ENCODE measurements at regions not wholly inside any gene's neighbourhood (a gene's known extent, or its start where the extent isn't known, plus 50 kb on each side); places are given as distances from the start of the nearest gene placed in this dataset.

DNA sequence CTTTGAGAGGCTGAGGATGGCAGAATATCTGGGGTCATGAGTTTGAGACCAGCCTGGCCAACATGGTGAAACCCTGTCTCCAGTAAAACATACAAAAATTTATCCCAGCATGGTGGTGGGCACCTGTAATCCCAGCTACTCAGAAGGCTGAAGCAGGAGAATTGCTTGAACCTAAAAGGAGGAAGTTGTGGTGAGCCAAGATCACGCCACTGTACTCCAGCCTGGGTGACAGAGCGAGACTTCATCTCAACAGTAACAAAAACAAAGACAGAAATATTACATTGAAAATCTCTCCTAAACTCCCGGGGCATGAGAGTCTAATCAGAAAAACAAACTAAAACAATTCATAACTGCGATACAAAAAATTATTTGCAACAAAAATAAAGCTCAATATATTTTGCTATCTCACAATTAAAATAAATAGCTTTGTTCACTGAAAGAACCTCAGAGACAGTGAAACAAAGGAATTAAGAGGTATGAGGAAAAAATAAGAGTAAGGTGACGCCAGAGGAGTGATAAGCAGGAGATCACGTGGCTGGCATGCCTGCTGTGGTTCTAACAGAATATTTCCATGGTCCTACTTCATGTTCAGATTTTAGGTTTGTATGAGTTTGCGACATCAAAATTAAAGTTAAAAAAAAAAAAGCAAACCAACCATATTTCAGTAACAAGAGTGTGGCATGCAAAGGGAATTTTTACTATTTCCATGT, 527.7 kb upstream of the POM121L12 start:
- Mint-ChIP-seq H3K36me3 (ENCODE audit: low read depth, unreplicated experiment) (no peaks in the 10 kb centered on the region), H3K27me3 (ENCODE audit: low read depth, unreplicated experiment) (no peaks in the 10 kb centered on the region), H3K4me1 (ENCODE audit: low read depth, unreplicated experiment) (peaks cover 2% of the 10 kb centered on the region), H3K4me3 (ENCODE audit: unreplicated experiment) (no peak overlapping the region), H3K9me3 (ENCODE audit: unreplicated experiment) (no peaks in the 10 kb centered on the region), H3K27ac (ENCODE audit: unreplicated experiment) (no peak overlapping the region)
- H3K36me3 ChIP-seq (ENCODE audit: insufficient read depth, low read length), result no peaks in the 10 kb centered on the region
- H3K27ac ChIP-seq (ENCODE audit: low read depth, low read length), result no peak overlapping the region
- H3K4me3 ChIP-seq (ENCODE audit: insufficient read depth, low read depth, low read length), result no peak overlapping the region
- DNase-seq (ENCODE audit: low read depth), result no peak
- H3K79me2 ChIP-seq (ENCODE audit: insufficient read depth, low read length), result no peaks in the 10 kb centered on the region
- no peaks in the 10 kb centered on the region for H3K4me1 ChIP-seq (ENCODE audit: insufficient read depth, low read length)
- H3K9me3 ChIP-seq (ENCODE audit: insufficient read depth, low read depth, low read length), result no peaks in the 10 kb centered on the region
- no peak overlapping the region for H3K4me2 ChIP-seq (ENCODE audit: low read length)
- FAIRE-seq, result no peak
- no peaks in the 10 kb centered on the region for H4K20me1 ChIP-seq (ENCODE audit: insufficient read depth, low read length)
- H2AFZ ChIP-seq (ENCODE audit: low read depth, low read length), result no peak overlapping the region
- no peak overlapping the region for H3K9ac ChIP-seq (ENCODE audit: low read length)
- H3K27me3 ChIP-seq (ENCODE audit: insufficient read depth, low read length), result no peaks in the 10 kb centered on the region
- TF ChIP-seq, protein P1, sequence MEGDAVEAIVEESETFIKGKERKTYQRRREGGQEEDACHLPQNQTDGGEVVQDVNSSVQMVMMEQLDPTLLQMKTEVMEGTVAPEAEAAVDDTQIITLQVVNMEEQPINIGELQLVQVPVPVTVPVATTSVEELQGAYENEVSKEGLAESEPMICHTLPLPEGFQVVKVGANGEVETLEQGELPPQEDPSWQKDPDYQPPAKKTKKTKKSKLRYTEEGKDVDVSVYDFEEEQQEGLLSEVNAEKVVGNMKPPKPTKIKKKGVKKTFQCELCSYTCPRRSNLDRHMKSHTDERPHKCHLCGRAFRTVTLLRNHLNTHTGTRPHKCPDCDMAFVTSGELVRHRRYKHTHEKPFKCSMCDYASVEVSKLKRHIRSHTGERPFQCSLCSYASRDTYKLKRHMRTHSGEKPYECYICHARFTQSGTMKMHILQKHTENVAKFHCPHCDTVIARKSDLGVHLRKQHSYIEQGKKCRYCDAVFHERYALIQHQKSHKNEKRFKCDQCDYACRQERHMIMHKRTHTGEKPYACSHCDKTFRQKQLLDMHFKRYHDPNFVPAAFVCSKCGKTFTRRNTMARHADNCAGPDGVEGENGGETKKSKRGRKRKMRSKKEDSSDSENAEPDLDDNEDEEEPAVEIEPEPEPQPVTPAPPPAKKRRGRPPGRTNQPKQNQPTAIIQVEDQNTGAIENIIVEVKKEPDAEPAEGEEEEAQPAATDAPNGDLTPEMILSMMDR (IDR thresholded peaks at IDR 0.05; ENCODE audit: insufficient read depth, low read depth, low read length), result no peak
- no peak for TF ChIP-seq EZH2 (IDR thresholded peaks at IDR 0.05; ENCODE audit: insufficient read depth, low read length)

DNA sequence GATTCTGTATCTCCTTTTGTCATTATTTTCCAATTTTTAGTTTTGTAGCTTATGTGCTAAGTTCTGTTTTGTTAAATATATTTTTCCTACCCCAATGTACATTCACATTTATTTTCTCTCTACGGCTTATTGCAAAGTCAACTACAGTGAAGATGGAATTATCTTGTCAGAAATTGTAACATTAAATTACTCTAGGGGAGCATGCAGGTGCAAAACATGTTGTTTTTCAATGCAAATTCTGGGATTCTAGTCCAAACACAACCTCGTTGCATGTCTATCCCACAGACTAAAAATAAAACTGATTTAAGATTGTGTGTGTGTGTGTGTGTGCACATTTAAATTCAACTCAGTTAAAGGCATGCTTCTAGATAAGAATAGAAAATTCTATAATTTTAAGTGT, 529.1 kb upstream of the POM121L12 start:
- Mint-ChIP-seq H3K27ac (ENCODE audit: unreplicated experiment) (no peak overlapping the region), H3K36me3 (ENCODE audit: low read depth, unreplicated experiment) (no peaks in the 10 kb centered on the region), H3K9me3 (ENCODE audit: unreplicated experiment) (no peaks in the 10 kb centered on the region), H3K27me3 (ENCODE audit: low read depth, unreplicated experiment) (no peaks in the 10 kb centered on the region), H3K4me3 (ENCODE audit: unreplicated experiment) (no peak overlapping the region), H3K4me1 (ENCODE audit: low read depth, unreplicated experiment) (peaks cover 2% of the 10 kb centered on the region)
- FAIRE-seq (no peak), DNase-seq (ENCODE audit: low read depth) (no peak)
- Histone ChIP-seq H3K4me1 (ENCODE audit: insufficient read depth, low read length) (no peaks in the 10 kb centered on the region), H3K4me3 (ENCODE audit: insufficient read depth, low read depth, low read length) (no peak overlapping the region), H3K9ac (ENCODE audit: low read length) (no peak overlapping the region), H3K9me3 (ENCODE audit: insufficient read depth, low read depth, low read length) (no peaks in the 10 kb centered on the region), H3K27ac (ENCODE audit: low read depth, low read length) (no peak overlapping the region), H3K27me3 (ENCODE audit: insufficient read depth, low read length) (no peaks in the 10 kb centered on the region), H3K4me2 (ENCODE audit: low read length) (no peak overlapping the region), H3K36me3 (ENCODE audit: insufficient read depth, low read length) (no peaks in the 10 kb centered on the region), H4K20me1 (ENCODE audit: insufficient read depth, low read length) (no peaks in the 10 kb centered on the region), H2AFZ (ENCODE audit: low read depth, low read length) (no peak overlapping the region), H3K79me2 (ENCODE audit: insufficient read depth, low read length) (no peaks in the 10 kb centered on the region)
- no peak for TF ChIP-seq EZH2 (IDR thresholded peaks at IDR 0.05; ENCODE audit: insufficient read depth, low read length)
- TF ChIP-seq, protein P1 (IDR thresholded peaks at IDR 0.05; ENCODE audit: insufficient read depth, low read depth, low read length), result no peak

DNA sequence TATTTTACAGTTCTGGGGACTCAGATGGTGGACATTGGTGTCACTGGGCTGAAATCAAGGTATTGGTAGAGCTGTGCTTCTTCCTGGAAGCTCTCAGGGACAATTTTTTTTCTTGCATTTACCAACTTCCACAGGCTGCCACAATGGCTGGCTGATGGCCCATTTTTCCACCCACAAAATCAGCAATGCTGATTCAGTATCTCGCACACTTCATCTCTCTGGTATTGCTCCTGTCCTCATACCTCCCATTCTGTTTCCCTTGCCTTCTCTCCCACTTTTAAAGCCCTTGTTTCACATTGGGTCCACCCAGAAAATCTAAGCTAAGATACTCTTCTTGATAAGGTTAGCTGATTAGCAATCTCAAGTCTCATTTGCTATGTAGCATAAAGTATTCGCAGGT, 530.9 kb upstream of the POM121L12 start:
- no peak overlapping the region for H3K4me3 ChIP-seq (ENCODE audit: insufficient read depth, low read depth, low read length)
- H2AFZ ChIP-seq (ENCODE audit: low read depth, low read length), result no peak overlapping the region
- H3K4me2 ChIP-seq (ENCODE audit: low read length), result no peak overlapping the region
- Mint-ChIP-seq H3K9me3 (ENCODE audit: unreplicated experiment) (no peaks in the 10 kb centered on the region), H3K4me3 (ENCODE audit: unreplicated experiment) (no peak overlapping the region), H3K36me3 (ENCODE audit: low read depth, unreplicated experiment) (no peaks in the 10 kb centered on the region), H3K27me3 (ENCODE audit: low read depth, unreplicated experiment) (no peaks in the 10 kb centered on the region), H3K27ac (ENCODE audit: unreplicated experiment) (no peak overlapping the region), H3K4me1 (ENCODE audit: low read depth, unreplicated experiment) (peaks cover 4% of the 10 kb centered on the region)
- no peaks in the 10 kb centered on the region for H3K4me1 ChIP-seq (ENCODE audit: insufficient read depth, low read length)
- TF ChIP-seq, protein P1 (IDR thresholded peaks at IDR 0.05; ENCODE audit: insufficient read depth, low read depth, low read length), result no peak
- TF ChIP-seq EZH2 (IDR thresholded peaks at IDR 0.05; ENCODE audit: insufficient read depth, low read length), result no peak
- no peaks in the 10 kb centered on the region for H3K36me3 ChIP-seq (ENCODE audit: insufficient read depth, low read length)
- no peaks in the 10 kb centered on the region for H3K27me3 ChIP-seq (ENCODE audit: insufficient read depth, low read length)
- H3K9ac ChIP-seq (ENCODE audit: low read length), result no peak overlapping the region
- H4K20me1 ChIP-seq (ENCODE audit: insufficient read depth, low read length), result no peaks in the 10 kb centered on the region
- DNase-seq (ENCODE audit: low read depth) (peak; percentile 4), FAIRE-seq (no peak)
- no peaks in the 10 kb centered on the region for H3K79me2 ChIP-seq (ENCODE audit: insufficient read depth, low read length)
- no peaks in the 10 kb centered on the region for H3K9me3 ChIP-seq (ENCODE audit: insufficient read depth, low read depth, low read length)
- no peak overlapping the region for H3K27ac ChIP-seq (ENCODE audit: low read depth, low read length)

Data from astrocyte (in vitro differentiated cells and primary cell).